ENCODE measurements at regions not wholly inside any gene's neighbourhood (a gene's known extent, or its start where the extent isn't known, plus 50 kb on each side); places are given as distances from the start of the nearest gene placed in this dataset.

DNA sequence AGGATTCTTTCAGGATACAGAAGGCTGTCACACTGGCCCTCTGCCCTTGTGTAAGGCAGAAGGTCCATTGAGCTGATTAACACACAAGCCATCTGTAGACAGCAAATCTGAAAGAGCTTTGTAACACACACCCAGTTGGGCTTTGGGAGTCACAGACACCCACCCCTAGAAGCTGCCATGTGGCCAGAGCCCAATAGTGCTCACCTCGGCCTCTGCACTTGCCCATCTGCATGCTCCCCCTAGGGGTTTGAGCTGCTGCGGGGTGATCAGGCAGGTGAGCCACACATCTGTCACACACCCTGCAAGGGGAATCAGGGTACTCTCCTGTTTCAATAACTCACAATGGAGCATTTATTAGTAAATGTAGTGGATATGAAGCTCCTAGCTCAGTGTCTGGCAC is 138.3 kb downstream of the CHD9NB start:
- TF ChIP-seq EZH2phosphoT487 (IDR thresholded peaks at IDR 0.05; ENCODE audit: borderline replicate concordance) = no peak
- TF ChIP-seq, protein P1, sequence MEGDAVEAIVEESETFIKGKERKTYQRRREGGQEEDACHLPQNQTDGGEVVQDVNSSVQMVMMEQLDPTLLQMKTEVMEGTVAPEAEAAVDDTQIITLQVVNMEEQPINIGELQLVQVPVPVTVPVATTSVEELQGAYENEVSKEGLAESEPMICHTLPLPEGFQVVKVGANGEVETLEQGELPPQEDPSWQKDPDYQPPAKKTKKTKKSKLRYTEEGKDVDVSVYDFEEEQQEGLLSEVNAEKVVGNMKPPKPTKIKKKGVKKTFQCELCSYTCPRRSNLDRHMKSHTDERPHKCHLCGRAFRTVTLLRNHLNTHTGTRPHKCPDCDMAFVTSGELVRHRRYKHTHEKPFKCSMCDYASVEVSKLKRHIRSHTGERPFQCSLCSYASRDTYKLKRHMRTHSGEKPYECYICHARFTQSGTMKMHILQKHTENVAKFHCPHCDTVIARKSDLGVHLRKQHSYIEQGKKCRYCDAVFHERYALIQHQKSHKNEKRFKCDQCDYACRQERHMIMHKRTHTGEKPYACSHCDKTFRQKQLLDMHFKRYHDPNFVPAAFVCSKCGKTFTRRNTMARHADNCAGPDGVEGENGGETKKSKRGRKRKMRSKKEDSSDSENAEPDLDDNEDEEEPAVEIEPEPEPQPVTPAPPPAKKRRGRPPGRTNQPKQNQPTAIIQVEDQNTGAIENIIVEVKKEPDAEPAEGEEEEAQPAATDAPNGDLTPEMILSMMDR (conservative IDR thresholded peaks at IDR 0.05; ENCODE audit: low read length) = peak; percentile 9; the same call in 1 of the 2 replicates

All from Loucy (cell line).